Natural killer cell (primary cell): ENCODE measurements at regions not wholly inside any gene's neighbourhood (a gene's known extent, or its start where the extent isn't known, plus 50 kb on each side); places are given as distances from the start of the nearest gene placed in this dataset.

Experiments used
- ATAC-seq, 3 donors: fragments of 150-1000 bp in 2 of 3; fragments of 200-7000 bp in 1 of 3; cut with Tn5 transposase; 1 replicate in 1 of 3; 2 replicates in 2 of 3; pipeline ENCODE4 v1.10.0; 2021; ENCODE audit warnings: mild to moderate bottlenecking in 2 of 3, moderate library complexity in 2 of 3
- DNase-seq, 2 donors: peaks; one replicate each; pipeline versions ENCODE4 v3.0.0 to v3.0.0-alpha.2; 2013 to 2021; ENCODE audit warnings: mixed read lengths in 1 of 2
- H3K27ac ChIP-seq: one replicate; pipeline ENCODE4 v1.5.1; 2013; ENCODE audit warnings: mild to moderate bottlenecking, low read length
- H3K27me3 ChIP-seq: one replicate; pipeline ENCODE4 v1.6.1; 2013; ENCODE audit warnings: low read length; ENCODE audit not compliant: control insufficient read depth, insufficient read depth
- H3K36me3 ChIP-seq: one replicate; pipeline ENCODE4 v1.6.1; 2013; ENCODE audit warnings: low read length; ENCODE audit not compliant: control insufficient read depth, insufficient read depth
- H3K4me1 ChIP-seq: one replicate; pipeline ENCODE4 v1.6.1; 2013; ENCODE audit warnings: low read length; ENCODE audit not compliant: control insufficient read depth, insufficient read depth
- H3K4me3 ChIP-seq: one replicate; pipeline ENCODE4 v1.5.1; 2013; ENCODE audit warnings: low read length
- H3K9me3 ChIP-seq: one replicate; pipeline ENCODE4 v1.6.1; 2013; ENCODE audit warnings: low read length; ENCODE audit not compliant: control insufficient read depth, insufficient read depth
- H3K27ac Mint-ChIP-seq, 2 donors: one replicate each; pipeline ENCODE4 v1.8.0; 2022; ENCODE audit warnings: mild to moderate bottlenecking in 2 of 2, mixed read lengths in 2 of 2, moderate library complexity in 1 of 2
- H3K27me3 Mint-ChIP-seq, 2 donors: one replicate each; pipeline ENCODE4 v1.8.0; 2022; ENCODE audit warnings: low read depth in 2 of 2, mixed read lengths in 2 of 2
- H3K36me3 Mint-ChIP-seq: one replicate; pipeline ENCODE4 v1.8.0; 2022; ENCODE audit warnings: mixed read lengths
- H3K4me1 Mint-ChIP-seq, 2 donors: one replicate each; pipeline ENCODE4 v1.8.0; 2022; ENCODE audit warnings: mixed read lengths in 2 of 2
- H3K4me3 Mint-ChIP-seq: one replicate; pipeline ENCODE4 v1.8.0; 2022; ENCODE audit warnings: mild to moderate bottlenecking, moderate library complexity, mixed read lengths
- H3K9me3 Mint-ChIP-seq, 2 donors: one replicate each; pipeline ENCODE4 v1.8.0; 2022; ENCODE audit warnings: mixed read lengths in 2 of 2
- WGBS: methylation state at CpG from one replicate; pipeline ENCODE4 v1.1.7; 2013; ENCODE audit warnings: missing lambda C conversion rate; ENCODE audit not compliant: insufficient coverage; 5-methylcytosine and 5-hydroxymethylcytosine counted together
- intact Hi-C: fragments of 100-400 bp; cut with micrococcal nuclease; formaldehyde crosslinking; loops from one replicate; pipeline ENCODE4 v1.14.2; 2022
- TF ChIP-seq, protein P1 (sequence below): fragments of 200-600 bp; IDR thresholded peaks from one replicate; pipeline ENCODE4 v1.8.0; 2022; ENCODE audit warnings: antibody characterized with exemption

- Histone ChIP-seq H3K9me3 (no peaks in the 10 kb centered on the region), H3K36me3 (no peaks in the 10 kb centered on the region), H3K27ac (no peak overlapping the region), H3K27me3 (peaks cover 2% of the 10 kb centered on the region), H3K4me3 (no peak overlapping the region), H3K4me1 (no peaks in the 10 kb centered on the region)
- TF ChIP-seq, protein P1, sequence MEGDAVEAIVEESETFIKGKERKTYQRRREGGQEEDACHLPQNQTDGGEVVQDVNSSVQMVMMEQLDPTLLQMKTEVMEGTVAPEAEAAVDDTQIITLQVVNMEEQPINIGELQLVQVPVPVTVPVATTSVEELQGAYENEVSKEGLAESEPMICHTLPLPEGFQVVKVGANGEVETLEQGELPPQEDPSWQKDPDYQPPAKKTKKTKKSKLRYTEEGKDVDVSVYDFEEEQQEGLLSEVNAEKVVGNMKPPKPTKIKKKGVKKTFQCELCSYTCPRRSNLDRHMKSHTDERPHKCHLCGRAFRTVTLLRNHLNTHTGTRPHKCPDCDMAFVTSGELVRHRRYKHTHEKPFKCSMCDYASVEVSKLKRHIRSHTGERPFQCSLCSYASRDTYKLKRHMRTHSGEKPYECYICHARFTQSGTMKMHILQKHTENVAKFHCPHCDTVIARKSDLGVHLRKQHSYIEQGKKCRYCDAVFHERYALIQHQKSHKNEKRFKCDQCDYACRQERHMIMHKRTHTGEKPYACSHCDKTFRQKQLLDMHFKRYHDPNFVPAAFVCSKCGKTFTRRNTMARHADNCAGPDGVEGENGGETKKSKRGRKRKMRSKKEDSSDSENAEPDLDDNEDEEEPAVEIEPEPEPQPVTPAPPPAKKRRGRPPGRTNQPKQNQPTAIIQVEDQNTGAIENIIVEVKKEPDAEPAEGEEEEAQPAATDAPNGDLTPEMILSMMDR, result peak; percentile 37
- Mint-ChIP-seq H3K4me1 (no peaks in the 10 kb centered on the region), H3K27ac (no peak overlapping the region), H3K9me3 (no peaks in the 10 kb centered on the region), H3K36me3 (no peaks in the 10 kb centered on the region), H3K27me3 (peaks cover 0 to 22% of the 10 kb centered on the region in 2 donors), H3K4me3 (no peak overlapping the region)
- DNase-seq (peak in 1 of 2 donors; percentile 70), ATAC-seq (peak in 1 of 3 donors; percentile 66)
- intact Hi-C loops, result no loop called here
- 28% methylated on average over 4 of the region's 6 CpGs for WGBS
These were observed 93.1 kb upstream of the HAO2 start for GRCh38 chr1:119275145-119276134.

DNA sequence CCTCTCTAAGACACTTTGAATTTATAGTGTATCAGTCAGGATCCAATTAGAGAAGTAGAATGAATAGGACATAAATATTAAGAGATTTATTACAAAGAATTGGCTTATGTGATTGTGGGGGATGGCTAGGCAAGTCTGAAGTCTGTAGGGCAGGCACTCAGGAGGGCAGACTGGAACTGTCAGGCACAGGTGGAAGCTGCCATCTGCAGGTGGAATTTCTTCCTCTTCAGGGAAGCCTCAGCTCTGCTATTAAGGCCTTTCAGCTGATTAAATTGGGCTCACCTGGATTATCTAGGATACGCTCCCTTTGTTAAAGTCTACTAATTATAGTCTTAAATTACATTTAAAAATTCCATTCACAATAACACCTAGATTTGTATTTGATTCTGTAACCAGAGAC, 92.0 kb upstream of the HAO2 start:
- whole genome bisulfite sequencing, result 83% methylated on average over 1 of the region's 1 CpG
- Mint-ChIP-seq H3K27me3 (peaks cover 0 to 25% of the 10 kb centered on the region in 2 donors), H3K4me3 (no peak overlapping the region), H3K27ac (no peak overlapping the region), H3K36me3 (no peaks in the 10 kb centered on the region), H3K4me1 (no peaks in the 10 kb centered on the region), H3K9me3 (no peaks in the 10 kb centered on the region)
- Histone ChIP-seq H3K36me3 (no peaks in the 10 kb centered on the region), H3K9me3 (no peaks in the 10 kb centered on the region), H3K4me3 (no peak overlapping the region), H3K27ac (no peak overlapping the region), H3K27me3 (peaks cover 2% of the 10 kb centered on the region), H3K4me1 (no peaks in the 10 kb centered on the region)
- ATAC-seq, result no peak
- no peak for DNase-seq
- intact Hi-C loops, result no loop called here
- TF ChIP-seq, protein P1, result no peak

DNA sequence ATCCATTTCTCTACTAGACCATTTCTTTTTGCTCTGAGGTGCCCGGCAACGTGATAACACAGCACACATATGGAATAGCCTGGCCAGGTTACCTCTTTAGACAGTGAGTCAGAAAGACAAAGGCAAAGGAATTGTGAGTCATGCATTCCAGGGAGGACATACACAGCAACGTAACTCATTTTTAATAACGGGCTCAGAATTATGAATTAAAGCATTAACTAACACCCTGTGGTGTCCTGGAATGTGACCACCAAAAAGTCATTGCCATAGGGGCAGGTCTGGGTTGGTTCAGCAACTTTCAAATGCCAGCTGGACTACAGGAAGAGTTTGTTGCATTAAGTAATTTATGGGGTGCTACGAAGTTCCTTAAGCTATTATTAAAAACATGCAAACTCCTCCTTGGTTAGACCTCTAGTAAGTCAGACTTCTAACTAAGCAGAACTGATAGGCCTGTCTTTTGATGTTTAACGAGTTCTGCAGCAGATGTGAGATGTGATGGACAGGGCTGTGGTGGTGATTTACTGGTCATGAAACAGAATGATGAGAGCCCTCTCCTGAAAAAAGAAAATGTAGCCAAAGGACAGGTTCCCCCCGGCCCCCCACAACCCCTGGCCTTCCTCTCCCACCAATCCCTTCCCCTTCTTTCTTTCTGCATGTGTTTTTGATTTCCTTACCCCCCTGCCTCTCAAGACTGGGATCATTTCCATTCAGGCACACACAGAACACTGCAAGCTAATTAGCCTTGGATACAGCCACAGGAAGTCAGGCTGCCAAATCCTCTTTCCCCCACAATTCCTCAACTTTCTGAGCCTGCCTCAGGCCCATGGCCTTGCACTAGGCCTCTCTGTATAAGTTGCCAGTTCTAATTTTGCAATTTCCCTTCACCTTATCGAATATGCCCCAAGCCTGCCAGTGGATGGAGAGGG, 88.9 kb upstream of the HAO2 start:
- no peaks in the 10 kb centered on the region for H3K9me3 Mint-ChIP-seq
- H3K9me3 ChIP-seq, result no peaks in the 10 kb centered on the region
- H3K27me3 ChIP-seq, result no peaks in the 10 kb centered on the region
- TF ChIP-seq, protein P1, result no peak
- H3K27ac ChIP-seq, result no peak overlapping the region
- 79% methylated on average over 7 of the region's 8 CpGs for WGBS
- intact Hi-C loops, result no loop called here
- H3K27me3 Mint-ChIP-seq, result peaks cover 0 to 26% of the 10 kb centered on the region in 2 donors
- DNase-seq (no peak), ATAC-seq (no peak)
- no peaks in the 10 kb centered on the region for H3K36me3 Mint-ChIP-seq
- no peak overlapping the region for H3K4me3 Mint-ChIP-seq
- no peaks in the 10 kb centered on the region for H3K4me1 Mint-ChIP-seq
- no peak overlapping the region for H3K27ac Mint-ChIP-seq
- H3K36me3 ChIP-seq, result no peaks in the 10 kb centered on the region
- H3K4me1 ChIP-seq, result no peaks in the 10 kb centered on the region
- H3K4me3 ChIP-seq, result no peak overlapping the region
